CD4-positive, alpha-beta T cell (primary cell): ENCODE measurements at regions not wholly inside any gene's neighbourhood (a gene's known extent, or its start where the extent isn't known, plus 50 kb on each side); places are given as distances from the start of the nearest gene placed in this dataset.

Experiments
- ATAC-seq: fragments of 200-7000 bp; cut with Tn5 transposase; one replicate; pipeline ENCODE4 v1.10.0; 2022; ENCODE audit warnings: mild to moderate bottlenecking; ENCODE audit not compliant: poor library complexity
- CTCF ChIA-PET: fragments of 350-600 bp; sonication (Branson Sonifier 250); formaldehyde crosslinking; loops from one replicate; lab custom pipeline; 2021; ENCODE audit warnings: antibody characterized with exemption, inconsistent platforms; lab: Charles Lee
- POLR2A ChIA-PET: fragments of 350-600 bp; sonication (Branson Sonifier 250); formaldehyde crosslinking; loops from one replicate; lab custom pipeline; 2021; ENCODE audit warnings: antibody characterized with exemption, inconsistent platforms; lab: Charles Lee
- DNase-seq, 14 experiments: peaks; one replicate each; pipeline ENCODE4 v3.0.0-alpha.2; 2013 to 2020; ENCODE audit warnings: mixed read lengths in 2 of 14
- H3K27ac ChIP-seq, 2 donors: one replicate each; pipeline versions ENCODE4 v1.5.1 to v1.7.0; 2013; ENCODE audit warnings: low read length in 2 of 2, low read depth in 1 of 2, mild to moderate bottlenecking in 1 of 2
- H3K27me3 ChIP-seq, 2 experiments: 1 replicate in 1 of 2; 2 replicates in 1 of 2; pipeline versions ENCODE4 v1.6.1 to v1.7.0; 2013; ENCODE audit warnings: low read length in 2 of 2, control low read depth in 1 of 2, mild to moderate bottlenecking in 1 of 2, moderate library complexity in 1 of 2; ENCODE audit not compliant: insufficient read depth in 2 of 2, control insufficient read depth in 1 of 2
- H3K36me3 ChIP-seq: one replicate; pipeline ENCODE4 v1.6.1; 2013; ENCODE audit warnings: low read length, control low read depth; ENCODE audit not compliant: insufficient read depth
- H3K4me1 ChIP-seq: one replicate; pipeline ENCODE4 v1.6.1; 2013; ENCODE audit warnings: low read length, control low read depth; ENCODE audit not compliant: insufficient read depth
- H3K4me3 ChIP-seq: one replicate; pipeline ENCODE4 v1.5.1; 2013; ENCODE audit warnings: mild to moderate bottlenecking, low read length, moderate library complexity
- H3K9me3 ChIP-seq, 2 experiments: 1 replicate in 1 of 2; 2 replicates in 1 of 2; pipeline versions ENCODE4 v1.6.1 to v1.7.0; 2013; ENCODE audit warnings: low read length in 2 of 2, mild to moderate bottlenecking in 2 of 2, control low read depth in 1 of 2, moderate library complexity in 1 of 2; ENCODE audit not compliant: control insufficient read depth in 1 of 2, insufficient read depth in 1 of 2
- H3K27ac Mint-ChIP-seq: one replicate; pipeline ENCODE4 v1.8.0; 2020; ENCODE audit warnings: mixed read lengths
- H3K27me3 Mint-ChIP-seq: one replicate; pipeline ENCODE4 v1.8.0; 2021; ENCODE audit warnings: mixed read lengths
- H3K36me3 Mint-ChIP-seq: one replicate; pipeline ENCODE4 v1.8.0; 2021; ENCODE audit warnings: low read depth, mixed read lengths
- H3K4me1 Mint-ChIP-seq: one replicate; pipeline ENCODE4 v1.8.0; 2021; ENCODE audit warnings: low read depth, mixed read lengths
- H3K4me3 Mint-ChIP-seq: one replicate; pipeline ENCODE4 v1.8.0; 2020; ENCODE audit warnings: mild to moderate bottlenecking, mixed read lengths
- H3K9me3 Mint-ChIP-seq: one replicate; pipeline ENCODE4 v1.8.0; 2020; ENCODE audit warnings: mixed read lengths
- intact Hi-C, 2 experiments: fragments of 100-400 bp; cut with DNase I in 1 of 2; cut with micrococcal nuclease in 1 of 2; formaldehyde crosslinking; loops; one replicate each; pipeline versions ENCODE4 v1.15.1 to v1.9.0; 2023 to 2025; cut with DNase I, micrococcal nuclease
- TF ChIP-seq, protein P1 (sequence below): fragments of 200-600 bp; IDR thresholded peaks from one replicate; pipeline ENCODE4 v1.8.0; 2022; ENCODE audit warnings: antibody characterized with exemption, mild to moderate bottlenecking

DNA sequence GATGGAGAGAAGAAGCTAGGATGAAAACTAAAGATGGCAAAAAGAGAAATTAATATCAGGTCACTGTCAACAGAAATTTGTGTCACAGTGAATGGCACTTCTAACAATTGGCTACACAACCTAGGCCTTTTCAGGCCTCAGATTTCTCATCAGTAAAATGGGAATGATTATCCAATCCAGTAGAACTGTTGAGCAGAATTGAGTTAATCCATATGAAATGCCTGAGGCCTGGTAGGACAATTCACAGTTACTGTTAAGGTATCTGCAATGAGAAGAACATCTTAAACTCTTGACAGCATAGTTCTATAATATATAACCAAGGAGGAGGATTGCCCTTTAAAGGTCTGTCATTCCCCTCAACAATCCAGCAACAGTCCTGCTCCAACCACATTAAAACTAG lies 217.9 kb upstream of the ZNF217 start:
- Histone ChIP-seq H3K36me3 (no peaks in the 10 kb centered on the region), H3K27me3 (no peaks in the 10 kb centered on the region), H3K27ac (no peak overlapping the region), H3K4me1 (no peaks in the 10 kb centered on the region), H3K4me3 (no peak overlapping the region), H3K9me3 (no peaks in the 10 kb centered on the region)
- intact Hi-C loops, result no loop called here
- no peaks in the 10 kb centered on the region for H3K27me3 Mint-ChIP-seq
- no peaks in the 10 kb centered on the region for H3K36me3 Mint-ChIP-seq
- H3K9me3 Mint-ChIP-seq, result no peaks in the 10 kb centered on the region
- TF ChIP-seq, protein P1, sequence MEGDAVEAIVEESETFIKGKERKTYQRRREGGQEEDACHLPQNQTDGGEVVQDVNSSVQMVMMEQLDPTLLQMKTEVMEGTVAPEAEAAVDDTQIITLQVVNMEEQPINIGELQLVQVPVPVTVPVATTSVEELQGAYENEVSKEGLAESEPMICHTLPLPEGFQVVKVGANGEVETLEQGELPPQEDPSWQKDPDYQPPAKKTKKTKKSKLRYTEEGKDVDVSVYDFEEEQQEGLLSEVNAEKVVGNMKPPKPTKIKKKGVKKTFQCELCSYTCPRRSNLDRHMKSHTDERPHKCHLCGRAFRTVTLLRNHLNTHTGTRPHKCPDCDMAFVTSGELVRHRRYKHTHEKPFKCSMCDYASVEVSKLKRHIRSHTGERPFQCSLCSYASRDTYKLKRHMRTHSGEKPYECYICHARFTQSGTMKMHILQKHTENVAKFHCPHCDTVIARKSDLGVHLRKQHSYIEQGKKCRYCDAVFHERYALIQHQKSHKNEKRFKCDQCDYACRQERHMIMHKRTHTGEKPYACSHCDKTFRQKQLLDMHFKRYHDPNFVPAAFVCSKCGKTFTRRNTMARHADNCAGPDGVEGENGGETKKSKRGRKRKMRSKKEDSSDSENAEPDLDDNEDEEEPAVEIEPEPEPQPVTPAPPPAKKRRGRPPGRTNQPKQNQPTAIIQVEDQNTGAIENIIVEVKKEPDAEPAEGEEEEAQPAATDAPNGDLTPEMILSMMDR, result no peak
- ChIA-PET POLR2A (no interaction called here), CTCF (no interaction called here)
- H3K4me1 Mint-ChIP-seq, result peaks cover 24% of the 10 kb centered on the region
- no peak for DNase-seq
- no peak overlapping the region for H3K27ac Mint-ChIP-seq
- H3K4me3 Mint-ChIP-seq, result no peak overlapping the region
- no peak for ATAC-seq

GRCh38 chr20:53810661-53811355 lies 217.2 kb upstream of the ZNF217 start:
- Mint-ChIP-seq H3K4me1 (peaks cover 21% of the 10 kb centered on the region), H3K27ac (no peak overlapping the region), H3K9me3 (no peaks in the 10 kb centered on the region), H3K27me3 (no peaks in the 10 kb centered on the region), H3K36me3 (no peaks in the 10 kb centered on the region), H3K4me3 (no peak overlapping the region)
- Histone ChIP-seq H3K4me3 (no peak overlapping the region), H3K36me3 (no peaks in the 10 kb centered on the region), H3K27me3 (no peaks in the 10 kb centered on the region), H3K9me3 (no peaks in the 10 kb centered on the region), H3K4me1 (no peaks in the 10 kb centered on the region), H3K27ac (no peak overlapping the region)
- ChIA-PET CTCF (no interaction called here), POLR2A (no interaction called here)
- ATAC-seq (no peak), DNase-seq (no peak)
- TF ChIP-seq, protein P1, result no peak
- intact Hi-C loops, result no loop called here

GRCh38 chr20:53809728-53810365 lies 216.2 kb upstream of the ZNF217 start:
- ChIA-PET CTCF (interaction anchor here (0.6 to 1.4 kb wide), 2 partner anchors 8 to 26 kb away, joined by 3 read pairs; no protein-coding TSS in a partner anchor), POLR2A (no interaction called here)
- TF ChIP-seq, protein P1, result no peak
- Mint-ChIP-seq H3K4me3 (no peak overlapping the region), H3K36me3 (no peaks in the 10 kb centered on the region), H3K27ac (no peak overlapping the region), H3K9me3 (no peaks in the 10 kb centered on the region), H3K4me1 (peaks cover 11% of the 10 kb centered on the region), H3K27me3 (no peaks in the 10 kb centered on the region)
- DNase-seq (no peak), ATAC-seq (no peak)
- Histone ChIP-seq H3K27me3 (no peaks in the 10 kb centered on the region), H3K36me3 (no peaks in the 10 kb centered on the region), H3K9me3 (no peaks in the 10 kb centered on the region), H3K4me1 (no peaks in the 10 kb centered on the region), H3K27ac (no peak overlapping the region), H3K4me3 (no peak overlapping the region)
- intact Hi-C loops, result no loop called here
